Heart left ventricle (tissue), 16 donors: ENCODE measurements at regions not wholly inside any gene's neighbourhood (a gene's known extent, or its start where the extent isn't known, plus 50 kb on each side); places are given as distances from the start of the nearest gene placed in this dataset.

ENCODE experiments used
- ATAC-seq, 4 donors: fragments of 200-7000 bp; cut with Tn5 transposase; one replicate each; pipeline ENCODE4 v1.9.1; 2020 to 2022; ENCODE audit warnings: moderate library complexity in 4 of 4, mild to moderate bottlenecking in 3 of 4, moderate number of reproducible peaks in 1 of 4
- DNase-seq, 5 donors: peaks; one replicate each; pipeline ENCODE4 v3.0.0-alpha.2; 2020
- H3K27ac ChIP-seq, 12 donors: fragments of 200-600 bp; sonication (generic) in 4 of 12; one replicate each; pipeline versions ENCODE4 v1.5.0 to v1.8.0; 2016 to 2022; ENCODE audit warnings: mild to moderate bottlenecking in 2 of 12
- H3K27me3 ChIP-seq, 9 donors: fragments of 200-600 bp; sonication (generic) in 2 of 9; one replicate each; pipeline versions ENCODE4 v1.5.1 to v1.8.0; 2016 to 2022; ENCODE audit warnings: mild to moderate bottlenecking in 3 of 9
- H3K36me3 ChIP-seq, 9 donors: fragments of 200-600 bp; sonication (generic) in 2 of 9; one replicate each; pipeline versions ENCODE4 v1.5.0 to v1.8.0; 2018 to 2022; ENCODE audit warnings: mild to moderate bottlenecking in 2 of 9
- H3K4me1 ChIP-seq, 12 donors: fragments of 200-600 bp; sonication (generic) in 4 of 12; one replicate each; pipeline versions ENCODE4 v1.5.0 to v1.8.0; 2016 to 2022; ENCODE audit warnings: mild to moderate bottlenecking in 3 of 12
- H3K4me3 ChIP-seq, 12 donors: fragments of 200-600 bp; sonication (generic) in 4 of 12; one replicate each; pipeline versions ENCODE4 v1.5.0 to v1.8.0; 2017 to 2022; ENCODE audit warnings: mild to moderate bottlenecking in 9 of 12, moderate library complexity in 4 of 12
- H3K9me3 ChIP-seq, 12 donors: fragments of 200-600 bp; sonication (generic) in 4 of 12; one replicate each; pipeline versions ENCODE4 v1.5.0 to v1.8.0; 2016 to 2022; ENCODE audit warnings: mild to moderate bottlenecking in 1 of 12
- POLR2A ChIP-seq, 2 donors: fragments of 450-650 bp; IDR thresholded peaks; one replicate each; pipeline ENCODE4 v1.6.1; 2017; ENCODE audit warnings: antibody characterized with exemption in 2 of 2, mild to moderate bottlenecking in 2 of 2, moderate library complexity in 2 of 2
- WGBS, 4 donors: extraction: QIAGEN DNeasy Blood & Tissue Kit in 2 of 4; methylation state at CpG; one replicate each; pipeline versions ENCODE4 v1.1.5 to v1.1.7; 2013 to 2018; 5-methylcytosine and 5-hydroxymethylcytosine counted together
- intact Hi-C, 10 donors: fragments of 100-400 bp; cut with DNase I; formaldehyde crosslinking; loops; one replicate each; pipeline versions ENCODE4 v1.11.1 to v1.14.2; 2022
- TF ChIP-seq, protein P1 (sequence below), 12 donors: fragments of 200-600 bp; sonication (generic) in 4 of 12; IDR thresholded peaks; one replicate each; pipeline versions ENCODE4 v1.5.0 to v1.8.0; 2018 to 2022; ENCODE audit warnings: antibody characterized with exemption in 12 of 12, mild to moderate bottlenecking in 5 of 12
- donor health status: ischemic (EF 13 %, LVEDD 7.1; RV severe dilation, severe dysfunction).
- donor health status: healthy with polysubstance abuse.
- donor health status: DM: no; HTN: yes; CAD: no.
- donor health status: DM: no; HTN: no; CAD: no.
- donor health status: ischemic (EF 25% LVEDD 6.9; RV normal size, moderate dysfunction).
- donor health status: ischemic (EF 25% LVEDD 5.7; RV mildly dilated, moderate dysfunction).
- donor health status: healthy.
- donor health status: DM: yes; HTN: yes; CAD: no.
- donor health status: ischemic (EF 35%, LVEDD 5.7; RV mildly dilated, moderate dysfunction).
- donor health status: nonischemic (EF 11% LVEDD 7.7; RV severe dilation, severe dysfunction).
- donor health status: DM: yes; HTN: yes; CAD: no.
- donor health status: PGD.
- donor health status: ischemic (EF 29% LVEDD 5.4; RV normal size, mild dysfunction).
- donor health status: nonischemic (EF 23%, LVEDD 6.1; RV moderate dilation, normal function).

- 83 to 88% (median 85%) methylated on average over 8 of the region's 8 CpGs for WGBS, 4 donors
- peaks cover 0 to 15% (median 6%) of the 10 kb centered on the region in 12 donors for H3K4me1 ChIP-seq
- intact Hi-C loops: no loop called here
Measured at GRCh38 chr3:194843556-194843955, 157.9 kb downstream of the FAM43A start.

DNA sequence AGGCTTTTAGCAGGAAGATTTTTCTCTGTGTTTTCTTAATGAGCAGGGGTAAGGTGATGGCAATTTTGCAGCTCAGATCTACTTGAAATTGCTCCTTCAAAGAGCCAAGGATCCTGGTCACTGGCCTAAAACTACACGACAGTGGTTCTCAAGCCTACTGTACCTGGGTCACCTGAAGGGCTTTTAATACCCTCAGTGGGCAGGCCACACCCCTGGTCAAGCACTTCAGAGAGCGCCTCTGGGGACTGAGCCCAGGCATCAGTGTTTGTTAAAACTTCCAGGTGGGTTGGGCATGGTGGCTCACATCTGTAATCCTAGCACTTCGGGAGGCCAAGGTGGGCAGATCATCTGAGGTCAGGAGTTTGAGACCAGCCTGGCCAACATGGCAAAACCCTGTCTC is 158.4 kb downstream of the FAM43A start:
- H3K4me1 ChIP-seq: peaks cover 0 to 15% (median 6%) of the 10 kb centered on the region in 12 donors
- H3K4me3 ChIP-seq: no peak overlapping the region
- no peaks in the 10 kb centered on the region for H3K36me3 ChIP-seq
- WGBS, 4 donors: 89 to 94% (median 91%) methylated on average over 3 of the region's 3 CpGs
- no peaks in the 10 kb centered on the region for H3K27me3 ChIP-seq
- intact Hi-C loops: no loop called here
- no peak for ATAC-seq
- TF ChIP-seq POLR2A (IDR thresholded peaks at IDR 0.05): no peak
- TF ChIP-seq, protein P1, sequence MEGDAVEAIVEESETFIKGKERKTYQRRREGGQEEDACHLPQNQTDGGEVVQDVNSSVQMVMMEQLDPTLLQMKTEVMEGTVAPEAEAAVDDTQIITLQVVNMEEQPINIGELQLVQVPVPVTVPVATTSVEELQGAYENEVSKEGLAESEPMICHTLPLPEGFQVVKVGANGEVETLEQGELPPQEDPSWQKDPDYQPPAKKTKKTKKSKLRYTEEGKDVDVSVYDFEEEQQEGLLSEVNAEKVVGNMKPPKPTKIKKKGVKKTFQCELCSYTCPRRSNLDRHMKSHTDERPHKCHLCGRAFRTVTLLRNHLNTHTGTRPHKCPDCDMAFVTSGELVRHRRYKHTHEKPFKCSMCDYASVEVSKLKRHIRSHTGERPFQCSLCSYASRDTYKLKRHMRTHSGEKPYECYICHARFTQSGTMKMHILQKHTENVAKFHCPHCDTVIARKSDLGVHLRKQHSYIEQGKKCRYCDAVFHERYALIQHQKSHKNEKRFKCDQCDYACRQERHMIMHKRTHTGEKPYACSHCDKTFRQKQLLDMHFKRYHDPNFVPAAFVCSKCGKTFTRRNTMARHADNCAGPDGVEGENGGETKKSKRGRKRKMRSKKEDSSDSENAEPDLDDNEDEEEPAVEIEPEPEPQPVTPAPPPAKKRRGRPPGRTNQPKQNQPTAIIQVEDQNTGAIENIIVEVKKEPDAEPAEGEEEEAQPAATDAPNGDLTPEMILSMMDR (IDR thresholded peaks at IDR 0.05): no peak
- H3K27ac ChIP-seq: no peak overlapping the region
- DNase-seq: no peak
- H3K9me3 ChIP-seq: no peaks in the 10 kb centered on the region

More at GRCh38 chr3:194843556-194843955, 157.9 kb downstream of the FAM43A start:
- Histone ChIP-seq H3K27me3 (no peaks in the 10 kb centered on the region), H3K36me3 (no peaks in the 10 kb centered on the region), H3K27ac (no peak overlapping the region), H3K9me3 (no peaks in the 10 kb centered on the region), H3K4me3 (no peak overlapping the region)
- no peak for TF ChIP-seq POLR2A (IDR thresholded peaks at IDR 0.05)
- TF ChIP-seq, protein P1 (IDR thresholded peaks at IDR 0.05): no peak
- ATAC-seq: no peak
- no peak for DNase-seq

DNA sequence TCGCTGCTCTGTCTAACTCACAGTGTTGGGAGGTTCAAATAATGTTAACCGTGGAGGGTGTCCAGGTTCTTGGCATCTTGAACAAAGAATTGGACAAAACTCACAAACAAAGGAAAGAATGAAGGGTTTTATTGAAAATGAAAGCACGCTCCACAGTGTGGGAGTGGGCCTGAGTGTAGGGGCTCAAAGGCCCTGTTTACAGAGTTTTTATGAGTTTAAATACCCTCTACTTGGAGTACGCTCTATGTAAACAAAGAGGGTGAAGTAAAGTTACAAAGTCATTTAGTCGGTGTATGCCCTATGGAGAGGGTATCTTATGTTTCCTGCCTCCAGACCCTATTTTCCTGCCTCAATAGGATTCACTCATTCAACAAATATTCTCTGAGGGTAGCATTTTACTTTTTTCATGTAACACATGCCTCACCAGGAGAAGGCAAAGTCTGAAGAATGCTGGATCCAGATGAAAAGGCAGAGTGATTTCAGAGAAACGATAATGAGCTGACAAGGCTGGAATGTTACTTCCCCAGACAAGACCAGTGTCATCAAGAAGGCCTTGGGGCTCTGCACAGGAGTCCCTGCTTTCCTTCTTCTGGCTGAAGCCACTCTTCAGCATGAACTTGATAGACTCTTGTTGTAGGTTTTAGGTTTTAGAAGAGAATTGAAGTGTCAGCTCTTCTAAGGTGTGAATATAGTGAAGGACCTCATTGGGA is 163.6 kb downstream of the FAM43A start:
- intact Hi-C loops: no loop called here
- ATAC-seq (no peak), DNase-seq (no peak)
- Histone ChIP-seq H3K4me1 (peaks cover 0 to 4% (median 2%) of the 10 kb centered on the region in 12 donors), H3K36me3 (no peaks in the 10 kb centered on the region), H3K4me3 (no peak overlapping the region), H3K27ac (no peak overlapping the region), H3K27me3 (no peaks in the 10 kb centered on the region), H3K9me3 (no peaks in the 10 kb centered on the region)
- 49 to 91% (median 71%) methylated on average over 6 of the region's 6 CpGs for WGBS, 4 donors
- no peak for TF ChIP-seq POLR2A (IDR thresholded peaks at IDR 0.05)
- TF ChIP-seq, protein P1 (IDR thresholded peaks at IDR 0.05): no peak

DNA sequence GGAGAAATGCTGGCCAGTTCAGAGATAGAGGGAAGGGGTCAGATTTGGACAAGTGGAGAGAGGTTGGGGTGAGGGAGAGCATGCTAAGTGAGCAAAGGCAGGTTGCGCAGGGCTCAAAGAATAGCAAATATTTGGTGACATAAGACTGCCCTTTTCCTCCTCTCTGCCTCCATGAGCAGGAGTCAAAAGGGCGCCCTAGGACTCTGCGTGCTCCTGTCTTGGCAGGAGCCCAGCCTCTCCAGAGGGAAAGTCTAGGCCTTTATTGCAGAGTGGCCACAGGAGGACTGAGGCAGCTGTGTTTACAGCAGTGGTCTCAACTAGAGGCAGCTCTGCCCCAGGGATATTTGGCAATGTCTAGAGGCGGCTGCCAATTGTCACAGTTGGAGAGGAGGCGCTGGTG is 165.6 kb downstream of the FAM43A start:
- Histone ChIP-seq H3K9me3 (no peaks in the 10 kb centered on the region), H3K4me1 (peaks cover 0 to 20% (median 16%) of the 10 kb centered on the region in 12 donors), H3K27ac (no peak overlapping the region), H3K36me3 (no peaks in the 10 kb centered on the region), H3K4me3 (no peak overlapping the region), H3K27me3 (no peaks in the 10 kb centered on the region)
- intact Hi-C loops: loop anchor here in 1 of 10 donors (5.0 kb wide), 1 partner anchor 69 kb away; no protein-coding TSS in a partner anchor
- peak in 1 of 5 donors; percentile 38 for DNase-seq
- no peak for TF ChIP-seq POLR2A (IDR thresholded peaks at IDR 0.05)
- TF ChIP-seq, protein P1 (IDR thresholded peaks at IDR 0.05): no peak
- ATAC-seq: peak in 2 of 4 donors; percentile 44 to 45
- 75 to 84% (median 81%) methylated on average over 5 of the region's 5 CpGs for WGBS, 4 donors
